ENCODE measurements at regions not wholly inside any gene's neighbourhood (a gene's known extent, or its start where the extent isn't known, plus 50 kb on each side); places are given as distances from the start of the nearest gene placed in this dataset.

DNA sequence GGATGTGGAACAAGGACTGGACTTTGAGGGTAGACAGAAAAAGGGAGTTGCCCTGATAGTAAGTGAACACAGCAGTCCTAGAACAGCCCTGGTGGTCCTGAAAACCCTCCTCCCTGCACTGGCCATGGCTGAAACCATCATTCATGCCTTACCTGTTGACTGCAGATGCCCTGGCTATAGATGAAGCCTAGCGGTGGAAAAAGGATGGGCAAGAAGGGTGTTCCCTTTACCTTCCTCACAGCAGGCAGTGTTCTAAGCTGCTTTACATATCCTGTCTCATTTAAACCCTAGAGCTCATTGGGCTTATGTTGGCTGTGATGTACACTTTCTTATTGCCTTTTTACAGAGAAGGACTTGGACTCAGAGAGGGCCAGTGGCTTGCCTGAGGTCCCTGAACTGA lies 133.6 kb downstream of the C11orf91 start:
- Mint-ChIP-seq H3K9me3 (peaks cover 0 to 8% (median 2%) of the 10 kb centered on the region in 7 donors), H3K4me3 (no peak overlapping the region), H3K27me3 (ENCODE audit: low read depth in 3 of 3) (peaks cover 5 to 16% (median 6%) of the 10 kb centered on the region in 3 donors), H3K4me1 (peaks cover 1% of the 10 kb centered on the region), H3K36me3 (no peaks in the 10 kb centered on the region), H3K27ac (no peak overlapping the region)
- Histone ChIP-seq H3K4me2 (replicated peaks; ENCODE audit: extremely low read depth, low read length, poor library complexity, severe bottlenecking) (no peak overlapping the region), H3K27me3 (ENCODE audit: control insufficient read depth in 2 of 2, insufficient read depth in 2 of 2, low read length in 2 of 2) (no peaks in the 10 kb centered on the region), H3K27ac (ENCODE audit: low read depth in 1 of 2, low read length in 2 of 2) (no peak overlapping the region), H3K4me3 (replicated peaks in 1 of 3; ENCODE audit: low read depth in 2 of 3, low read length in 3 of 3) (no peak overlapping the region), H3K9me3 (replicated peaks in 1 of 2; ENCODE audit: control insufficient read depth in 1 of 2, insufficient read depth in 1 of 2, low read length in 2 of 2) (no peaks in the 10 kb centered on the region), H3K36me3 (replicated peaks in 1 of 2; ENCODE audit: control insufficient read depth in 1 of 2, insufficient read depth in 2 of 2, low read length in 2 of 2) (no peaks in the 10 kb centered on the region), H4K20me1 (ENCODE audit: insufficient read depth, low read length) (no peaks in the 10 kb centered on the region), H3K9ac (ENCODE audit: insufficient read depth, low read length, poor library complexity, severe bottlenecking) (no peak overlapping the region), H2AFZ (ENCODE audit: insufficient read depth, low read depth, low read length, poor library complexity, severe bottlenecking) (no peak overlapping the region), H3K4me1 (ENCODE audit: control insufficient read depth in 1 of 2, insufficient read depth in 2 of 2, low read length in 2 of 2) (no peaks in the 10 kb centered on the region), H3K79me2 (ENCODE audit: insufficient read depth, low read length) (no peaks in the 10 kb centered on the region)
- DNase-seq: no peak
- TF ChIP-seq, protein P1, sequence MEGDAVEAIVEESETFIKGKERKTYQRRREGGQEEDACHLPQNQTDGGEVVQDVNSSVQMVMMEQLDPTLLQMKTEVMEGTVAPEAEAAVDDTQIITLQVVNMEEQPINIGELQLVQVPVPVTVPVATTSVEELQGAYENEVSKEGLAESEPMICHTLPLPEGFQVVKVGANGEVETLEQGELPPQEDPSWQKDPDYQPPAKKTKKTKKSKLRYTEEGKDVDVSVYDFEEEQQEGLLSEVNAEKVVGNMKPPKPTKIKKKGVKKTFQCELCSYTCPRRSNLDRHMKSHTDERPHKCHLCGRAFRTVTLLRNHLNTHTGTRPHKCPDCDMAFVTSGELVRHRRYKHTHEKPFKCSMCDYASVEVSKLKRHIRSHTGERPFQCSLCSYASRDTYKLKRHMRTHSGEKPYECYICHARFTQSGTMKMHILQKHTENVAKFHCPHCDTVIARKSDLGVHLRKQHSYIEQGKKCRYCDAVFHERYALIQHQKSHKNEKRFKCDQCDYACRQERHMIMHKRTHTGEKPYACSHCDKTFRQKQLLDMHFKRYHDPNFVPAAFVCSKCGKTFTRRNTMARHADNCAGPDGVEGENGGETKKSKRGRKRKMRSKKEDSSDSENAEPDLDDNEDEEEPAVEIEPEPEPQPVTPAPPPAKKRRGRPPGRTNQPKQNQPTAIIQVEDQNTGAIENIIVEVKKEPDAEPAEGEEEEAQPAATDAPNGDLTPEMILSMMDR (IDR thresholded peaks at IDR 0.05): no peak
- WGBS (ENCODE audit: insufficient coverage): no CpG with 5 or more reads among the region's 1 CpG
- intact Hi-C loops (cut with micrococcal nuclease): no loop called here

DNA sequence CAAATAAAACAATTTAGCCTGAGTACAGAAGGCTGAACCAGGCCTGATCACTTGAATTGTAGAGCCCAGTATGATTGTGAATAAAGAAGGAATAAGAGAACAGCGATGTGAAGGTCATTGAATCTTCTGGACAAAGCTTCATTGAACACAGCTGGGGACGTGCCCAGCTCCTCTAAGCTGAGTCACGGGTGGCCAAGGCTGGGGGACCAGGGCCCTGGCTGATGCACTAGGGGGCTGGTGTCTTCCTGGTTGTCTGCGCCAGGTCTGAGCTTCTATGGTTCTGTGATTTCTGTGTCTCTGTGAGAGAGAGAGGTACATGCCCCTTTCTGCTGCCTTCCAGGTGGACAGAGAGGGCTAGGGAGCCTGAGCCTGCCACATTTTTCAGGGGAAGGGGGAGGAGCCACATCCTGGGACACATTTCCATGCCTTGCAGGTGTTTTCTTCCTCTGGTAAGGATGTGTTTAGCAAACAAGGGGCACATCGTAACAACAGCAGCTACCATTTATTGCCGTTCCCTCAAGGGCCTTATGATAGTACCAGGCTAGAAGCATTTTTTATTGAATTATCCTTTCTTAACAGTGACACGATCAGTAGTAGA lies 135.7 kb downstream of the C11orf91 start:
- Mint-ChIP-seq H3K27ac (no peak overlapping the region), H3K9me3 (peaks cover 0 to 5% (median 0%) of the 10 kb centered on the region in 7 donors), H3K36me3 (no peaks in the 10 kb centered on the region), H3K4me1 (peaks cover 1% of the 10 kb centered on the region), H3K27me3 (ENCODE audit: low read depth in 3 of 3) (peaks cover 4 to 16% (median 6%) of the 10 kb centered on the region in 3 donors), H3K4me3 (no peak overlapping the region)
- H3K4me3 ChIP-seq (replicated peaks in 1 of 3; ENCODE audit: low read depth in 2 of 3, low read length in 3 of 3): no peak overlapping the region
- H4K20me1 ChIP-seq (ENCODE audit: insufficient read depth, low read length): no peaks in the 10 kb centered on the region
- H3K4me1 ChIP-seq (ENCODE audit: control insufficient read depth in 1 of 2, insufficient read depth in 2 of 2, low read length in 2 of 2): no peaks in the 10 kb centered on the region
- H3K79me2 ChIP-seq (ENCODE audit: insufficient read depth, low read length): no peaks in the 10 kb centered on the region
- TF ChIP-seq, protein P1 (IDR thresholded peaks at IDR 0.05): no peak
- H3K9me3 ChIP-seq (replicated peaks in 1 of 2; ENCODE audit: control insufficient read depth in 1 of 2, insufficient read depth in 1 of 2, low read length in 2 of 2): no peaks in the 10 kb centered on the region
- no peak for DNase-seq
- no peak overlapping the region for H3K4me2 ChIP-seq (replicated peaks; ENCODE audit: extremely low read depth, low read length, poor library complexity, severe bottlenecking)
- no peaks in the 10 kb centered on the region for H3K27me3 ChIP-seq (ENCODE audit: control insufficient read depth in 2 of 2, insufficient read depth in 2 of 2, low read length in 2 of 2)
- no peak overlapping the region for H2AFZ ChIP-seq (ENCODE audit: insufficient read depth, low read depth, low read length, poor library complexity, severe bottlenecking)
- H3K36me3 ChIP-seq (replicated peaks in 1 of 2; ENCODE audit: control insufficient read depth in 1 of 2, insufficient read depth in 2 of 2, low read length in 2 of 2): no peaks in the 10 kb centered on the region
- H3K27ac ChIP-seq (ENCODE audit: low read depth in 1 of 2, low read length in 2 of 2): no peak overlapping the region
- intact Hi-C loops (cut with micrococcal nuclease): no loop called here
- no peak overlapping the region for H3K9ac ChIP-seq (ENCODE audit: insufficient read depth, low read length, poor library complexity, severe bottlenecking)
- WGBS (ENCODE audit: insufficient coverage): 85% methylated on average over 4 of the region's 7 CpGs
